ENCODE measurements at regions not wholly inside any gene's neighbourhood (a gene's known extent, or its start where the extent isn't known, plus 50 kb on each side); places are given as distances from the start of the nearest gene placed in this dataset.

GRCh38 chr5:120874081-120874862 lies 410.2 kb downstream of the PRR16 start:
- H3K4me1 Mint-ChIP-seq = no peaks in the 10 kb centered on the region

More at GRCh38 chr5:120874081-120874862, 410.2 kb downstream of the PRR16 start:
- H3K9ac ChIP-seq (ENCODE audit: low read length) = no peak overlapping the region
- ChIA-PET POLR2A (no interaction called here), CTCF (no interaction called here)
- H3K27ac ChIP-seq (ENCODE audit: low read length in 2 of 2) = no peak overlapping the region
- H3K27me3 Mint-ChIP-seq = no peaks in the 10 kb centered on the region
- no peak overlapping the region for H2AFZ ChIP-seq (ENCODE audit: insufficient read depth, low read depth, low read length, poor library complexity, severe bottlenecking)
- no peaks in the 10 kb centered on the region for H3K79me2 ChIP-seq (ENCODE audit: control insufficient read depth, insufficient read depth, low read length)
- ATAC-seq (ENCODE audit: low read depth) (no peak), DNase-seq (no peak)
- H3K36me3 ChIP-seq (replicated peaks in 1 of 2; ENCODE audit: control extremely low read depth in 1 of 2, control insufficient read depth in 1 of 2, extremely low read depth in 1 of 2, insufficient read depth in 2 of 2, low read length in 1 of 2) = no peaks in the 10 kb centered on the region
- no peaks in the 10 kb centered on the region for H4K20me1 ChIP-seq (ENCODE audit: control insufficient read depth, insufficient read depth, low read length, poor library complexity, severe bottlenecking)
- no peak overlapping the region for H3K27ac Mint-ChIP-seq
- H3K4me2 ChIP-seq (replicated peaks; ENCODE audit: low read depth, low read length, poor library complexity, severe bottlenecking) = no peak overlapping the region
- no peaks in the 10 kb centered on the region for H3K4me1 ChIP-seq (ENCODE audit: control insufficient read depth in 2 of 2, insufficient read depth in 2 of 2, low read length in 2 of 2)
- no peak for TF ChIP-seq CTCF (IDR thresholded peaks at IDR 0.05)
- TF ChIP-seq EZH2 (IDR thresholded peaks at IDR 0.05; ENCODE audit: borderline replicate concordance, insufficient read depth, low read depth, low read length, poor library complexity, severe bottlenecking) = no peak
- no peak overlapping the region for H3K4me3 Mint-ChIP-seq
- intact Hi-C loops (cut with micrococcal nuclease) = no loop called here
- no peaks in the 10 kb centered on the region for H3K9me3 ChIP-seq (ENCODE audit: control extremely low read depth in 1 of 3, control insufficient read depth in 2 of 3, insufficient read depth in 1 of 3, low read length in 2 of 3)
- H3K27me3 ChIP-seq (replicated peaks in 1 of 4; ENCODE audit: control extremely low read depth in 1 of 4, control insufficient read depth in 3 of 4, insufficient read depth in 4 of 4, low read length in 3 of 4) = no peaks in the 10 kb centered on the region
- H3K4me3 ChIP-seq (ENCODE audit: control extremely low read depth in 1 of 5, extremely low read depth in 1 of 5, insufficient read depth in 1 of 5, low read depth in 2 of 5, low read length in 4 of 5) = no peak overlapping the region
- H3K9me3 Mint-ChIP-seq (ENCODE audit: insufficient read depth) = no peaks in the 10 kb centered on the region

All from B cell (primary cell).